HG03521 (cell line): ENCODE measurements at regions not wholly inside any gene's neighbourhood (a gene's known extent, or its start where the extent isn't known, plus 50 kb on each side); places are given as distances from the start of the nearest gene placed in this dataset.

Experiments used
- ATAC-seq: cut with Tn5 transposase; IDR thresholded peaks from one replicate; pipeline ENCODE4 v1.9.1; 2021; ENCODE audit warnings: mild to moderate bottlenecking, moderate library complexity; ENCODE audit not compliant: unreplicated experiment

GRCh38 chr4:157887316-157887715 lies 285.5 kb downstream of the GASK1B start:
- no peak for ATAC-seq

DNA sequence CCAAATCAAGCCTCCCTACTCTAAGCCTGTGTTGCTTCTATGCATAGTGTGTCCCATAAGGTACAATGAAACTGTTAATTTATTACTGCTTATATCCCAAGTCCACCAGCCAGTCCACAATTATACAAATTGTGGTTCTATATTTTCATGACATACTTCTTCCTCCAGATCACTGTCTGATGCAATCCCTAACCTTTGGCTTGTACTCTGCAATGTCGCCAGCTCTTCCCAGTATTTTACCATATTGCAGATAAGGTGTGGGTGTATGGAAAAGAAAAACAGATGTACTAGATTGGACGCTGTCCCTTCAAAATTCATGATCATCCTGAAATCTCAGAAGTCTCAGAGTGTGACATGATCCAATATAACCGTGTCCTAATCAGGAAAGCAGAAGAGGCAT lies 286.2 kb downstream of the GASK1B start:
- no peak for ATAC-seq

DNA sequence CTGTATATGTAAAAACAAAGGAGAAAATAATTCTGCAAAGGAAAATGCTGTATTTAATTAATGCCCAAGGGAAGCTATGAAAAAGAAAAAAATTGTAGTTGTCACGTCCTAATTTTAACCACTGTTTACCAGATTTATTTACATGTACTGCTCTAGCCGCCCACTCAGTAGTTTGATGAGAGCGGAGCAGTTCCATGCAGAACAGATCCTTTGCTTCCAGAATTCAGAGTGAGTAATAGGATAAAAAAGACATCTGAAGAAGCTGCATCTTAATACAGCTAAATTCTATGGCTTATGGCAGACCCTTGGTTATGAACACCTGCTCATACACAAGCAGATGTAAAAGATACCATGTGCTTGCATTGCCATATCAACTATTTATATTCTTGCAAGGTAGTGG lies 287.0 kb downstream of the GASK1B start:
- no peak for ATAC-seq

GRCh38 chr4:157882901-157883300 lies 289.9 kb downstream of the GASK1B start:
- no peak for ATAC-seq

DNA sequence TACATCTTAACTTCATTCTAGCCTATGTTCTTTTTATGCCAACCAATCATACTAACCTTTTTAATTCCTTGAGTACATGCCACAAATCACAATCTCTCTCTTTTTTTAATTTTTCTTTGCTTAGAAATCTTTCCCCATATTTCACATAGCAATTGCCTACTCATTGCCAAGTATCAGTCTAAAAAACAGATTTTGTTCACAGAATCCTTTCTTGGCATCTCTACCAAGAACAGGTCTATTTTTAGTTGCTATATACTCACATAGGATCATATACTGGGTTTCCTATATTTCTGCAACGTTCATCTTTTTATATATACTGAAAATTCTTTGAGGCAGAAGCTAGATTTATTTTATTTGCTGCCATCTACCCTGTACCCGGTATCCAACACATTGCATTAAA lies 292.1 kb downstream of the GASK1B start:
- no peak for ATAC-seq

GRCh38 chr4:157854819-157855218 lies 318.0 kb downstream of the GASK1B start:
- no peak for ATAC-seq

GRCh38 chr4:157840648-157841047 lies 332.2 kb downstream of the GASK1B start:
- ATAC-seq, result no peak

GRCh38 chr4:157840034-157840433 lies 332.8 kb downstream of the GASK1B start:
- no peak for ATAC-seq

DNA sequence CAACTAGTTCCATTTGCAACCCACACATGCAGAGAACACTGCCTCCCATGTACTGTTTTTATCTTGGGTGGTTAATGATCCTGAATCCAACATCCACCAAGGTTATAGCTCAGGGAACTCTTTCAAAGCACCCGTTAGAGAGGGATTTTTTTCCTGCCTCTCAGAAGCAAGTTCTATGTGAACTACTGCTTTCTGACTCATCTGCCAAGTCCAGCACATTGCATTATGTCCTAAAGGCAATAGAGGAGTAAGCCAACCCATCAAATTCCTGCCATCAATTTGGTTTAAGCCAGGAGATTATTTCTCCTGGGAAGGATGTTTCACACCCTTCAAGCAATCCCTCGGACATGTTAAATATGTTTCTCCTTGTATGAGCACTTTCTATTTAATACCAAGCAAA lies 334.5 kb downstream of the GASK1B start:
- ATAC-seq, result no peak

DNA sequence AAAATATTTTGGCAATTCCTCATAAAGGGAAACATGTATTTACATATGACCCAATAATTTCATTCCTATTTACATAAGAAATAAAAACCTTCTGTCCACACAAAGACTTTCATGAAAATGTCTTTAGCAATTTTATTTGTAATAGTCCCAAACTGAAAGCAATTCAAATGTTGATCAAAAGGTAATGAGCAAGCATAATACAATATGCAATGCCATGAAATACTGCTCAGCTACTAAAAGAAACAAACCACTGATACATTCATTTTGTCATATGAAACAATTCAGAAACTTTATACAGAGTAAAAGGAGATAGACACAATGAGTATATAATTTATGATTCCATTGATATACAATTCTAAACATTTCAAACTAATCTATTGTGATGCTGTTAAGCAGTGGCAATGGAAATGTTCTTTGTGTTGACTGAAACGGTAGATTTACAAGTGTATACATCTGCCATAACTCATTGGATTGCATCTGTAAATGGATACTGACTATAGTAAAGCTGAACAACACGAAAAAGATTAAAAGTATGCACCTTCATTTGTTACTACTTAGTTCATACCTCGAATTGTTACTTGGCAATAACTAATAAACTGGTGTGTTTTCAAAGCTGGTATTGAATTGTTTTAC lies 335.6 kb downstream of the GASK1B start:
- no peak for ATAC-seq

- ATAC-seq, result no peak
Observed at GRCh38 chr4:157832596-157832995, 340.2 kb downstream of the GASK1B start.

GRCh38 chr4:157824021-157824420 lies 348.8 kb downstream of the GASK1B start:
- no peak for ATAC-seq

GRCh38 chr4:157821814-157822213 lies 351.0 kb downstream of the GASK1B start:
- no peak for ATAC-seq

DNA sequence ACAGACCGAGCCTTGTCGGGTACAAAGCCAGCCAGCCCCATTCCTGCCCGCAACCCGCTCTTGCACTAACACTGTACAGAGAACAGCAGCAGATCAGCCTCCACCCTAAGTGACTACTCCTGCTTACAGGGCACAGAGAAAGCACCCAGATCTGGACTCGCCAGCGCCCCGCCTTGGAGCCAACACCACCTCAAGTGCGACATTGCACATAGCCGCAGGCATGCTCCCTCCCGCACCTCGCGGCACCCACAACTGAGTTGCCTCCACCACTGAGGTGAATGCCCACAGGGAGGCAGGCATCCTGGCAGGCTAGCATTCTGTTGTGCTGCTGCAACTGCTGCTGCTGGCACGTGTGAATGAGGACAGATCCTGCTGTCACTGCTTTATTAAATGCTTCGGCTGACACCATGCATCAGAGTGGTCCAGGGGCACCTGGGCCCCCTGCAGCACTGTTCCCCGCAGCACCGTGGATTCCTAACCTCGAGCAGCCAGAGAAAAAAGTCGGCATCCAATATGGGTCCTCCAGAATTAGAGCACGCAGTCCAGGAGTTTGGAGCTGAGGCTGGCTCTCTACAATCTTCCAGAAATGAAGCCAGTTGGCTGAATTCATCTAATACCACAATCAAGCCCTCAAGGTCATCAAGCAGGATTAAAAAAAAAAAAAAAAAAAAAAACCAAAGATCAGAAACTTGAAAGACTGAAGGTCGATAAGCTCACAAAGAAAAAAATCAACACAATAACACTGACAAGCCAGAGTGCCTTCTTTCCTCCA lies 352.9 kb downstream of the GASK1B start:
- no peak for ATAC-seq

DNA sequence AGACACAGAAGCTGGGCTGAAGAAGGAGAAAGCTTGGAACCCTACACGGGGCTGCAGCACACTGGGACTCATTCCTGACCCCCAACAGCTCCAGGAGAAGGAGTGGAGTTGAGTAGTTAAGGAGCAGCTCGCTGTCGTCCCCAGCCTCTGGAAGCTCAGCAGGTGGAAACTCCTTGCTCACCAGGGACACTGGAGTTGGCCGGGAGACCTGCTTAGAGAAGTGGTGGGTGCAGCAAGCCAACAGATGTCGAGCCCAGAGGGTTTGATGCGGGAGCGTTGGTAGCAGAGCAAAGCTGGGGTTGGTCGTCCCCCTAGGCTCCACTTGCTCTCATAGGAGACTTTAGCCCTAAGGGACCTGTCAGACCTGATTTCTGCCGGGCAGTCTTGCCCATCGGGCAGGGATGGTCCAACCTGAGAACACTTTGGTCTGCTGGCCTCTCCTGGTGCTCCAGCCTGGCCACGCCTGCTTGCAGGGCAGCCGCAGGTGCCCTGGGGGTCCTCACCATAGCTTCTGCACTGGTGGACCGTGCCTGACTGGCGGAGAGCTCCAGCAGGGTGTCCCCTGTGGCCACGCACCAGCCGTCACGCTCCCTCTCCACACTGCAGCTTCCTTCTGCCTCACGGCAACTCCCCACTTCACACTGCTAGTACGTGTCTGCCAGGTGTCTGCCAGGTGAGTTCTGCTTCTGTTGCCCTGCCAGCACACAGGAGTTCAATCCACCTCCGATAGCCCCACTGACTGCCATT lies 353.7 kb downstream of the GASK1B start:
- no peak for ATAC-seq

GRCh38 chr4:157810137-157810774 lies 362.6 kb downstream of the GASK1B start:
- no peak for ATAC-seq

GRCh38 chr4:157808796-157809383 lies 363.9 kb downstream of the GASK1B start:
- no peak for ATAC-seq

GRCh38 chr4:157806184-157806583 lies 366.6 kb downstream of the GASK1B start:
- no peak for ATAC-seq

GRCh38 chr4:157804986-157805385 lies 367.8 kb downstream of the GASK1B start:
- no peak for ATAC-seq

- no peak for ATAC-seq
Observed at GRCh38 chr4:157803845-157804521, 368.8 kb downstream of the GASK1B start.
